SK-MEL-5 (cell line): ENCODE measurements at regions not wholly inside any gene's neighbourhood (a gene's known extent, or its start where the extent isn't known, plus 50 kb on each side); places are given as distances from the start of the nearest gene placed in this dataset.
"Not testable (repeated sequence)": the region's sequence is repeated elsewhere in the genome, so short reads cannot be mapped to it uniquely, and the experiment has no call there.

Experiments used
- DNase-seq: peaks from one replicate; pipeline ENCODE4 v3.0.0-alpha.2; 2016; ENCODE audit warnings: low read depth, low spot score
- in situ Hi-C: cut with HindIII; loops from 2 replicates; pipeline ENCODE4 v1.10.0; 2016; ENCODE audit warnings: low sequenced_read_pairs, high pct_unique_total_duplicates, low pct_unique_long_range_greater_than_20kb

DNA sequence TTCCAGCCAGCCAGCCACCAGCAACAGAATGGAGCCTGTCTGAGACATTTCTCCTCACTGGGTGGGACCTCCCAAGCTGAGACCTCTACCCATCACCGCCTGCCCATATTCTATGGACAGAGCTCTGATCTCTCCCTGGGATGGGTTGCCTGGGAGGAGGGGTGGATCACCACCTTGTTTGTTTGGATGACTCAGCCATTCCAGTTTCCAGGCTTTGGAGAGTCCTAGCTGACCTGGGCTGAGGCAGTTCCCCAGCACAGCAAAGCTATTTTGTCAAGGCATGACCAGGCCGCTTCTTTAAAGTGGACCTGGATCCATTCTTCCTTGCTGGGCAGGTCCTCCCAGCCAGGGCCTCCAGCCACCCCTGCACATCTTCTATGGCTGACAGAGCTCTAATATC is 982.3 kb downstream of the DNAJB9 start:
- in situ Hi-C loops, result no loop called here
- DNase-seq, result no peak

- in situ Hi-C loops, result no loop called here
- DNase-seq, result no peak
Measured at GRCh38 chr7:109577265-109577664, 1007.6 kb downstream of the DNAJB9 start.

DNA sequence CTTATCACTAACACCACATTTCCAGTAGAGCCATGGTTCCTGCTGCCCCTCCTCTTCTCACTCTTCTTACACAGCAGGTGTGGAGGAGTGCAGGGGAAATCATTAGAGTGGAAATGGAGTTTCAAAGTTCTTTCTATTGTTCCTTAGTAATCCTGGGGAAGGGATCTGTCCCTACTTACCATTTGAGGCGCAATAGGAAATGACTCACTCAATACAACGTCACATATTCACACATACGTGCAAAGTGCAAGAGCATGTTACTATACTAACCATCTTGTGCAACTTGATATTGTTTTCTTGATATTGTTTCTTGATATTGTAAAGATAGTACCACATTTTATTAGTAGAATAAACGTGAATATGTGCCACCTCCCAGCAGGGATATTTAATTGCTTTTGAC is 1010.2 kb downstream of the DNAJB9 start:
- in situ Hi-C loops, result no loop called here
- DNase-seq, result no peak

- in situ Hi-C loops, result no loop called here
- DNase-seq, result no peak
Measured at GRCh38 chr7:109582211-109582610, 1012.5 kb downstream of the DNAJB9 start.

GRCh38 chr7:109596948-109597347 is 1027.3 kb downstream of the DNAJB9 start:
- in situ Hi-C loops, DNase-seq: not testable (repeated sequence)

- in situ Hi-C loops, result no loop called here
Measured at GRCh38 chr7:109611656-109612055, 1042.0 kb downstream of the DNAJB9 start.

GRCh38 chr7:109616551-109617069 is 1046.9 kb downstream of the DNAJB9 start:
- DNase-seq, result no peak
- in situ Hi-C loops, result no loop called here

More at GRCh38 chr7:109611656-109612055, 1042.0 kb downstream of the DNAJB9 start:
- DNase-seq, result no peak

DNA sequence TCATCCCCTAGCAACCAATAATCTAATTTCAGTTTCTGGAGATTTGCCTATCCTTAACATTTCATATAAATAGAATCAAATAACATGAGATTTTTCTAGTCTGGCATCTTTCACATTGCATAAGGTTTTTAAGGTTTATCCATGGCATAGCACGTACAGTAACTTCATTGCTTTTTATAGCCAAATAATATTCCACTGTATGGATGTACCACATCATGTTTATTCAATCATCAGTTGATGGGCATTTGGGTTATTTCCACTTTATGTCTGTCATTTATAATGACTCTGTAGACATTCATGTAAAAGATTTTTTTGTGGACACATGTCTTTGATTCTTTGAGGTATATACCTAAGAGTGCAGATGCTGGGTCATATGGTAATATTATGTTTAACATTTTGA is 1052.6 kb downstream of the DNAJB9 start:
- DNase-seq, result no peak
- in situ Hi-C loops, result no loop called here

GRCh38 chr7:109632890-109633289 is 1063.2 kb downstream of the DNAJB9 start:
- DNase-seq, in situ Hi-C loops: not testable (repeated sequence)

DNA sequence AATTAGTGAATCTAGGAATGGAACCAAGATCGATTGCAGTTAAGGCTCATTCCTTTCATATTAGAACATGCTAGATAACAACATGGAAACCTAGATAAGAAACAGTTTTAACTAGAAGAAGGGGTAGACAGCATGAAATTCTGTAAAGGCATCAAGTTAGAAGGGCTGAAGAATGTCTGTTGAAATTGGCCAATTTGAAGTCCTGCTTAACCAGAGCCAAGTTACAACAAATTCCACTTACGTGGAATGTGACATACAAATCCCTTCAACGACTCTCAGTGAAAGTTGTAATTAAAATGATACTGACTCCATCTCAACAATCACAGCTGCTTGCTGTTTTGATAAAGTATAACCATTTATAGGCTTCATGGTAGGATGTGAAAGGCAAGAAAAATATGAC is 1065.7 kb downstream of the DNAJB9 start:
- no peak for DNase-seq
- in situ Hi-C loops, result no loop called here

DNA sequence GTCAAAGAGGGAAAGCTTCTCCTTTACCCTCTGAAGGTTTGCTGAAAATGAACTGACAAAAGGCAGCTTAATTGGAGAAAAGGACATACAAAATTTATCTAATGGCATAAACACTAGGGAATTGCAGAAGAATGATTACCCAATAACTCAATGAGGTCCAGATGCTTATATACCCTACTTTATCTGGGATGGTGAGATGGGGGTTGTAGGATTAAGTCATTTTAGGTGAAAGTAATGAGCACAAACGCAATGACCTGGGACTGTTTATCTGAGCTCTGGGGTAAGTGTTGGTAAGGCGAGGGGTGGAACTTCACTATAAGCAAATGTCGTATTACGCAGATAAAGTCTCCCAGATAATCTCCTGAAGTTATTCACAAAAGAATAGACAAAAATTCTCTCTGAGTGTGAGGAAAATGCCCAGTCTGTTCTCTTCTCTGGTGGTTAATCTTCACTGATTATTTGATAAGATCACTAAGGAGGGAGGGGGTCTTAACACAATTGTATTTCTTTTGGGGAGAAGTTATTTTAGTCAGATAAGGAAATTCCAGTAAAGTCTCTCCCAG is 1067.8 kb downstream of the DNAJB9 start:
- in situ Hi-C loops, result no loop called here
- no peak for DNase-seq

DNA sequence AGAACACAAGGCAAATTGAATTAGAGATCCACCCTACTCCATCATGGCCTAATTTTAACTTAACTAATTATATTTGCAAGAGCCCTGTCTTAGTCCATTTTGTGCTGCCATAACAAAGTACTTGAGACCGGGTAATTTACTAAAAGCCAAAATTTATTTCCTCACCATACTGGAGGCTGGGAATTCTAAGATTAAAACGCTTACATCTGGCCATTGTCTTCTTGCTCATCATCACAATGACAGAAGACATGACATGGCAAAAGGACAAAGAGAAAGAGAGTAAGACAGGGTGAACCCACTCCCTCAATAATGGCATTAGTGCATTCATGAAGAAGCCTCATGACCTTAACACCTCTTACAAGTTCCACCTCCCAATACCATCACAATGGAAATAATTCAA is 1068.6 kb downstream of the DNAJB9 start:
- DNase-seq, result no peak
- in situ Hi-C loops, result no loop called here

DNA sequence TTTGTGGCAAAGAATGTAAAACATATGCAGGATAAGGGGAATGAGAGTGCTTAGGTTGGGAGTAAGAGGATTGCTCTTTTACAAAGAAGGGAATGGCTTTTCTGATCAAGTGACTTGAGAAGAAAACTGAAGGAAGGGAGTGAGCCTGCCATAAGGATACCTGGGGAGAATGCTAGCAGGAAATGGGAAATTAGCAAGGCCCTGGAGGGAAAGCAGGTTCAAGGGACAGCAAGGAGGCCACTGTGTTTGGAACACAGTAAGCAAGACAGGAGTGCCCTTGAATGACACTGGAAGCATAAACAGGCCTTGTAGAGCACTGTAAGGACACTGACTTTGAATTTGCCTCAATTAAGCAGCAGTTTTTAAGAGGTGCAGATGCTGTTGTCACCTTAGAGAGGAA is 1069.9 kb downstream of the DNAJB9 start:
- DNase-seq, result no peak
- in situ Hi-C loops, result no loop called here

- DNase-seq, result no peak
- in situ Hi-C loops, result no loop called here
Measured at GRCh38 chr7:109641445-109641844, 1071.8 kb downstream of the DNAJB9 start.

- DNase-seq, result no peak
- in situ Hi-C loops, result no loop called here
Measured at GRCh38 chr7:109646124-109646523, 1076.5 kb downstream of the DNAJB9 start.

DNA sequence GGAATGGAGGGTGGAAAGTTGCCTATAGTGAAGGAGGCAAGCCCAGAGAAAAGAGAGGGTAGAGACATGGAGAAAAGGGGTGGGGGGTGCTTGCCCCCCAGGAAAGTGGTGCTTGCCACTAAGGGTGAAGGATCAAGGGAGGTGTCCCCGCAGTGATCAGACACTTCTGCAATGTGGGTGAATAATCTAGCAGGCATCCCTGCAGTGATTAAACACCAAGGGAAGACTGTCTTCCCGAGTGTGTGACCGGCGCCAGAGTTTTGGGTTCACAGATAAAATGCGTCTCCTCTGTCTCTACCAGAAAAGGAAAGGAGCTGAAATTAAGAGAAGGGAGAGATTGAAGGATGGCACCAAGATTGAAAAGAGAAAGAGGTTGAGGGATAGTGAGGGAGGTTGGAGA is 1076.9 kb downstream of the DNAJB9 start:
- DNase-seq, in situ Hi-C loops: not testable (repeated sequence)

GRCh38 chr7:109647263-109647662 is 1077.6 kb downstream of the DNAJB9 start:
- in situ Hi-C loops, result not testable (repeated sequence)

DNA sequence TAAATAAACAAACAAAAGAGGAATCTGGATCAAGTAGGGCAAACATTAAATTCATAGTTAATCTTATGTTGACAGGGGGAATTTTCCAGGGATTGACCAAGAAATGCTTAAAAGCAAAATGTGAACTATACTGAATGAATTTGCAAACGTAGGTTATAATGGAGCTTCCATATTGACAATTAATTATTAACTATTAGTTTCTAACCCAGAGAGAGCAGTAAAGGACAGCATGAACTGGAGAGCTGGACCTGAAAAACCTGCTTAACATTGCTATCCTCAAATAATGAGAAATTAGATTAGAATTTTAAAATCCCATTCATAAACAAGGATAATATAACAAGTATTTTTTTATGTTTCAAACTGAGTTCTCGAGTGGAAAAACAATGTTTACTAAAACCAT is 1089.6 kb downstream of the DNAJB9 start:
- in situ Hi-C loops, result no loop called here
- DNase-seq, result no peak

More at GRCh38 chr7:109647263-109647662, 1077.6 kb downstream of the DNAJB9 start:
- DNase-seq, result not testable (repeated sequence)

DNA sequence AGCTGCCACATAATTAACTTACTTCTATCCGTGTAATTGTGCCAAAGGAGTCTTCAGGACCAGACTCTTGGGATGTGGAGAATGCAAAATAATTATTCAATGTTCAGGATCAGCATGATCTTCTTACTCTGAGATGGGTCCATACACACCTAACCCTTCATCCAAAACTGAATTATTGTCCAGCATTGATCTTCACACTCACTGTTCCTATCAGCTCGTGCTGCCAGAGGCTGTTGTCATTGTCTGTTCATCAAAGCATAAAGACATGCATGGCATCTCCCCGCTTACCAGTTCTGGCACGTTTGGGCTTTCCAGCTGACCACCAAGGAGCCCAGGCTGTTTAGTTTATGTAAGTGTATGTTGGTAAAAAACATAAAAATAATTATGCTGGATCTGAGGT is 1090.7 kb downstream of the DNAJB9 start:
- in situ Hi-C loops, result no loop called here
- no peak for DNase-seq

GRCh38 chr7:109663806-109664205 is 1094.1 kb downstream of the DNAJB9 start:
- in situ Hi-C loops, result no loop called here
- DNase-seq, result no peak
